HG03159 (cell line): ENCODE measurements at regions not wholly inside any gene's neighbourhood (a gene's known extent, or its start where the extent isn't known, plus 50 kb on each side); places are given as distances from the start of the nearest gene placed in this dataset.
"Not testable (repeated sequence)": the region's sequence is repeated elsewhere in the genome, so short reads cannot be mapped to it uniquely, and the experiment has no call there.

Experiments
- ATAC-seq: cut with Tn5 transposase; IDR thresholded peaks from one replicate; pipeline ENCODE4 v1.9.1; 2021; ENCODE audit warnings: mild to moderate bottlenecking, moderate library complexity; ENCODE audit not compliant: unreplicated experiment

GRCh38 chr16:61435346-61435745, 600.9 kb downstream of the CDH8 start:
- no peak for ATAC-seq

DNA sequence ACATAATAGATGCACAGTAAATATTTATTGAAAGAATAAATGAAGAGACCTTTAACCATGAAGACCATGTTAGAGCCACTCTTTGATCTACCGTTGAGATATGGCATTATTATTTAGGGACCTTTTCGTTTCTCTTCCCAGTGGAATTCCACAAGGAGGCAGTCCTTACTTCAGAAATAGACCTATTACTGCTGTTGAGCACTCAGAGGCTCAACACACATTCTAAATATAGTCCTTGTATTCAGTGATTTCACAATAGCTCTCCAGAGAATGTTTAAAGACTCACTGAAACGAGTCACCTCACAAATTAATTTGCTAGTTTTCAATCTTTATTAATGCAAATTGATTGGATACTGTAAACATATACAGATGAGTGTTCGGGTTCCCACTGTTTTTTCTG, 603.8 kb downstream of the CDH8 start:
- no peak for ATAC-seq

- ATAC-seq = no peak
Observed at GRCh38 chr16:61421111-61421510, 615.1 kb downstream of the CDH8 start.

DNA sequence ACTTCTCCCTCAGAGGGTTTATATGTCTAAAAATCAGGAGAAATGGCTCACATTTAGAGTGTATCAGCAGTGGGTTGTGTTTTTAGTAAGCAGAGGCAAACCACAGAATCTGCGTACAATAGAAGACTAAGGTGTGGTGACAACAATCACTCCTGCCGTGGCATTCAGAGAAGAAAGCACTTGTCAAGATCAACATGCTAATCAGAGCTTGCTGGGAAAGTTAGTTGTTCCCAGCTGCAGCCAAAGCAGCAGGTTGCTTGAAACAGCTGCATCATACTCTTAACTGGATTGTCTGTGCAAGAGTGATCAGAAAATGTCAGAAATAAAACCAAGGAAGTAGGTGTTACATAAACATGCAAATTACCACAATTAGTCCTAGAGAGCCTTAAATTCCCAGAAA, 616.4 kb downstream of the CDH8 start:
- no peak for ATAC-seq

- ATAC-seq = not testable (repeated sequence)
Observed at GRCh38 chr16:61418802-61419201, 617.4 kb downstream of the CDH8 start.

- no peak for ATAC-seq
Observed at GRCh38 chr16:61415126-61415525, 621.1 kb downstream of the CDH8 start.

GRCh38 chr16:61413021-61413420, 623.2 kb downstream of the CDH8 start:
- no peak for ATAC-seq

DNA sequence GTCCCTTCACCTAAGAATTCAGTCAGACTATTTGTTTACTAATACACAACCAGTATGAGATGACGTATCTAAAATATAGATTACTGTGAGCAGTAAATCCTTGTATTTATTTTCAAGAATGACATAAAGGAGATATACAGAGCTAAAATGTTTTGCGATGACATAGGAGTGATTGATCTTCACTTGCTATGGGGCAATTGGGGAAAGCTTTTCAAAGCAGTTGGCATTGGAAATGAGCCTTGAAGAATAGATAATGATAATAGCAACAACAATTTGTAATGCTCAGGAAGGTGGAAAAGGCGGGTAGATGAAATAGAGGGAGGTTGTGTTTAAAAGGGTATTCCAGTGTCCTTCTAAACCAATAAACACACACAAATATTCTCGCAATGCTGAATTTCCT, 623.7 kb downstream of the CDH8 start:
- ATAC-seq = no peak

DNA sequence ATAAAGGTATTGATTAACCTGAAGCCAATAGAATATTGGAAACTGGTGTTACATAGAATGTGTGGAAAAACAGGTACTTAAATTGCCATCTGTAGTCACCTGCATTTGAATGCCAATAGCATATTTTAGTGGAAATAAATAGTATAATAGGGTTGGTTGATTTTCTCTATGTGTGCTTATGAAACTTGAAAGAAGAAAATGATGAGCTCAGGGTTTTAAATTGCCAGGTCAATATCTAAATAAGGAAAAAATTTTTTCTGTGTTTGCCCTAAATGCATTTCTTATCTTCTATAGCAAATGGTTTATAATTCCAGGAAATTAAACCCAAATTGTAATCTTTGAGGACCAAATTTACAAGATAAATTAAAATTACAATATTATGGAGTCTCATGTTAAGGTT, 626.6 kb downstream of the CDH8 start:
- no peak for ATAC-seq

DNA sequence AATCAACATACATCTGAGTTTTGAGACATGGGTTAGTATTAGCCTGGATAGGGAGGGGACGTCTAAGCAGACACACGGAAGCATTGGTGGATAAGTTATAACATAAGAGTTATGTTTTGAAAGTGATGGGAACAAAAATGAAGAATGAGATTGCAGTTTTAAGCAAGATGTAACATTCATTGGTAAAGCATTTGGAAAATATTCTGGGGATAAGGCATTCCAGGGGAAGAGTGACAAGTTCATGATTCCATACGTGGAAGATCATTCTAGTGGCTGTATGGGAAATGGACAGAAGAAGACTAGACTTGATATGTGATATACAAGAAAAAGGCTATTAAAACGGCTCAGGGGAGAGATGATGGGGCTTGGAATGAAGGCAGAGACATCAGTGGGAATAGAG, 632.9 kb downstream of the CDH8 start:
- no peak for ATAC-seq

DNA sequence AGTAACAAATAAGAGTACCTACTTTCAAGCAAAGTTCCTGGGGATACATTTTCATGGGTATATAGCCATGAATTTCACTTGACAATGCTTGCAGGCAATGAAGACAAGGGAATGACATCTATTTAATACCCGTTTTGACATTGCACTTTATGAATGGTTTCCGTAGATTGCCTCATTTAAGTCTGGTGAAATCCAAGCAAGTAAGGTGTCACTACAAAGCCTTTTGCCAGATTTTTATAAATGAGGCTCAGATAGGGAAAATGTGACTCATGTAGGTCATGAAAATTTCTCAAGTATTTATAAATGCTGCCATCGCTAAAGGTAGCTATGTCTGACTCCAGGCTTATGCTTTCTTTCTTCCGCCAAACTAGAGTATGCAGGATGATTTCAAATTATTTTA, 644.3 kb downstream of the CDH8 start:
- ATAC-seq = no peak

- no peak for ATAC-seq
Observed at GRCh38 chr16:61390965-61391637, 645.1 kb downstream of the CDH8 start.

- no peak for ATAC-seq
Observed at GRCh38 chr16:61385392-61386071, 650.7 kb downstream of the CDH8 start.

GRCh38 chr16:61382435-61382834, 653.8 kb downstream of the CDH8 start:
- ATAC-seq = no peak

- no peak for ATAC-seq
Observed at GRCh38 chr16:61379311-61379710, 656.9 kb downstream of the CDH8 start.

DNA sequence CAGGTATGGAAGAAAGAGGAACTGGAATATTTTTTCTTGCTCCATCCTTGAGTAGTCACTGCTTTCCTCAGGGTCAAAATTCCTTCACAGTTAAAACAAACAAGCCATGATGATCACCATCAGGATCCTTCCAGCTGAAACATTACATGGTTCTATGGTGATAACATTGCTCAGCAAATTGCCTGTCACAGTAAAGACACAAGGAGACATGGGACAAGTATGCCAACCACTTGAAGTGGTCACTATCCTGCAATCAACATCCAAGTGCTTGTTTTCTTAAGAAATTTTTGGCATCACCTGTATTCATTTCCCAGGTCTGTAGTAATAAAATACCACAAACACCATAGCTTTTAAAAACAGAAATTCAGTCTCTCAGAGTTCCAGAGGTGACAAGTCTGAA, 662.2 kb downstream of the CDH8 start:
- ATAC-seq = no peak

- no peak for ATAC-seq
Observed at GRCh38 chr16:61371881-61372280, 664.4 kb downstream of the CDH8 start.

- no peak for ATAC-seq
Observed at GRCh38 chr16:61371388-61371787, 664.9 kb downstream of the CDH8 start.

GRCh38 chr16:61370564-61370963, 665.7 kb downstream of the CDH8 start:
- no peak for ATAC-seq

DNA sequence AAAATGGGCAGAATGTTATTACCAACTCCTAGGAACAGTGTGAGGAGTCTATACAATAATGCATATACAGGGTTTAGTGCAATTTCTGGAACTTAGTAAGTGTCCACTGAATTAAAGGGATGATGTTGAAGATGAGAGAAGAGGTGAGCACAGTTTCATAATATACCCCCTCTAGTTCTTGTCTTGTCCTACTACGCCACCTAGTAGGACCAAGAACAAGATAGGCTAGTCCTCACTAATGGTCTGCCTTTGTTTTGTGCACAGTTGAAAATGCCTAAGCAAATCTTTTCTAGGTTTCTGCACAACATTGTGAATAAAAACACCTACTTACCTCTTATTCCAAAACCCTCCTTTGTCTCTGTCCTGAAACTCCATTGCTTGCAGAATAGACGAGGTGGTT, 670.2 kb downstream of the CDH8 start:
- no peak for ATAC-seq

- no peak for ATAC-seq
Observed at GRCh38 chr16:61364990-61365389, 671.2 kb downstream of the CDH8 start.

- ATAC-seq = no peak
Observed at GRCh38 chr16:61362585-61362984, 673.7 kb downstream of the CDH8 start.

DNA sequence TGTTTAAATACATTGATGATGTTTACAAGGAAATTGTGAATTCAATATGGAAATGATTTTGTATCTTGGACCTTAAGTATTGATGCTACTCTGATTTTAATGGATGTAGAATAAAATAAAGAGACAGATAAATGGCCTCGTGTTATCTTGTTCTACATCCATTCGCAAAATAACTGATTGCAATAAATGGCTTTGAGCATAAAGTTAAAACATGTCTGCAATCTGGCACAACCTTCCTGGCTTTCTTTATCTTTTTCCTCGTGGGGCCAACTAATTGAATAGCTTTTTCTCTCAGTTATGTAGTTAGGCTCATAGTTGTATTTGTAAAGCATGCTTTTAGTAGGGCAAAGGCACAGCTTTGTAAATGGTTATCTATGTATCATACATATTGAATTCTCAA, 691.4 kb downstream of the CDH8 start:
- ATAC-seq = no peak
